Stimulated activated CD4-positive, alpha-beta T cell treated with anti-CD3 and anti-CD28 coated beads, Interleukin-1b, Interleukin-23, amount 100 ng/mL, for 4 hours (primary cell): ENCODE measurements at regions not wholly inside any gene's neighbourhood (a gene's known extent, or its start where the extent isn't known, plus 50 kb on each side); places are given as distances from the start of the nearest gene placed in this dataset.
"Not testable (repeated sequence)": the region's sequence is repeated elsewhere in the genome, so short reads cannot be mapped to it uniquely, and the experiment has no call there.

ENCODE experiments used
- DNase-seq, 2 donors: peaks; one replicate each; pipeline ENCODE4 v3.0.0-alpha.2; 2020; ENCODE audit warnings: low read depth in 2 of 2

GRCh38 chr3:101996832-101997231, 147.5 kb downstream of the NFKBIZ start:
- DNase-seq, result no peak

- no peak for DNase-seq
Observed at GRCh38 chr3:101998256-101998926, 149.1 kb downstream of the NFKBIZ start.

GRCh38 chr3:101999177-101999779, 150.0 kb downstream of the NFKBIZ start:
- no peak for DNase-seq

- DNase-seq, result no peak
Observed at GRCh38 chr3:102000620-102001209, 151.4 kb downstream of the NFKBIZ start.

GRCh38 chr3:102002056-102002455, 152.7 kb downstream of the NFKBIZ start:
- no peak for DNase-seq

- no peak for DNase-seq
Observed at GRCh38 chr3:102004561-102004960, 155.2 kb downstream of the NFKBIZ start.

GRCh38 chr3:102005551-102005950, 156.2 kb downstream of the NFKBIZ start:
- DNase-seq, result no peak

- DNase-seq, result no peak
Observed at GRCh38 chr3:102006812-102007485, 157.6 kb downstream of the NFKBIZ start.

- not testable (repeated sequence) for DNase-seq
Observed at GRCh38 chr3:102008436-102008835, 159.1 kb downstream of the NFKBIZ start.

- no peak for DNase-seq
Observed at GRCh38 chr3:102016417-102016816, 167.1 kb downstream of the NFKBIZ start.

GRCh38 chr3:102017784-102018183, 168.5 kb downstream of the NFKBIZ start:
- no peak for DNase-seq

- no peak for DNase-seq
Observed at GRCh38 chr3:102018551-102018950, 169.2 kb downstream of the NFKBIZ start.

- DNase-seq, result no peak
Observed at GRCh38 chr3:102020735-102021134, 171.4 kb downstream of the NFKBIZ start.

GRCh38 chr3:102024270-102024904, 175.1 kb downstream of the NFKBIZ start:
- DNase-seq, result no peak

- DNase-seq, result no peak
Observed at GRCh38 chr3:102025606-102026270, 176.4 kb downstream of the NFKBIZ start.

- no peak for DNase-seq
Observed at GRCh38 chr3:102026656-102027055, 177.3 kb downstream of the NFKBIZ start.

GRCh38 chr3:102030661-102031060, 181.3 kb downstream of the NFKBIZ start:
- DNase-seq, result no peak

GRCh38 chr3:102031834-102032233, 182.5 kb downstream of the NFKBIZ start:
- no peak for DNase-seq

GRCh38 chr3:102032491-102033383, 183.4 kb downstream of the NFKBIZ start:
- no peak for DNase-seq

GRCh38 chr3:102034639-102035451, 185.5 kb downstream of the NFKBIZ start:
- no peak for DNase-seq
